ENCODE measurements at regions not wholly inside any gene's neighbourhood (a gene's known extent, or its start where the extent isn't known, plus 50 kb on each side); places are given as distances from the start of the nearest gene placed in this dataset.

GRCh38 chr4:155578219-155578618 lies 88.4 kb upstream of the GUCY1A1 start:
- TF ChIP-seq CTCF (IDR thresholded peaks at IDR 0.05 in 2 of 3, conservative IDR thresholded peaks at IDR 0.05 in 1 of 3; ENCODE audit: insufficient read depth in 2 of 3, low read depth in 1 of 3, low read length in 3 of 3) (no peak), ZBTB43 (CRISPR knock-in tag; IDR thresholded peaks at IDR 0.05) (no peak), TFAP4 (CRISPR knock-in tag; IDR thresholded peaks at IDR 0.05; ENCODE audit: borderline replicate concordance) (no peak), RBM39 (optimal IDR thresholded peaks at IDR 0.05; ENCODE audit: low read depth, low read length) (no peak), ZNF384 (IDR thresholded peaks at IDR 0.05; ENCODE audit: low read depth, low read length) (no peak), RFX5 (IDR thresholded peaks at IDR 0.05; ENCODE audit: low read depth, low read length) (no peak), BRD4 (IDR thresholded peaks at IDR 0.05) (no peak), TEAD2 (tag; IDR thresholded peaks at IDR 0.05) (no peak), THRAP3 (IDR thresholded peaks at IDR 0.05; ENCODE audit: borderline replicate concordance) (no peak), ILK (tag; IDR thresholded peaks at IDR 0.05; ENCODE audit: borderline replicate concordance, low read depth) (no peak), POLR2A (conservative IDR thresholded peaks at IDR 0.05) (no peak)

Measured in K562 (cell line).